ENCODE measurements at regions not wholly inside any gene's neighbourhood (a gene's known extent, or its start where the extent isn't known, plus 50 kb on each side); places are given as distances from the start of the nearest gene placed in this dataset.

DNA sequence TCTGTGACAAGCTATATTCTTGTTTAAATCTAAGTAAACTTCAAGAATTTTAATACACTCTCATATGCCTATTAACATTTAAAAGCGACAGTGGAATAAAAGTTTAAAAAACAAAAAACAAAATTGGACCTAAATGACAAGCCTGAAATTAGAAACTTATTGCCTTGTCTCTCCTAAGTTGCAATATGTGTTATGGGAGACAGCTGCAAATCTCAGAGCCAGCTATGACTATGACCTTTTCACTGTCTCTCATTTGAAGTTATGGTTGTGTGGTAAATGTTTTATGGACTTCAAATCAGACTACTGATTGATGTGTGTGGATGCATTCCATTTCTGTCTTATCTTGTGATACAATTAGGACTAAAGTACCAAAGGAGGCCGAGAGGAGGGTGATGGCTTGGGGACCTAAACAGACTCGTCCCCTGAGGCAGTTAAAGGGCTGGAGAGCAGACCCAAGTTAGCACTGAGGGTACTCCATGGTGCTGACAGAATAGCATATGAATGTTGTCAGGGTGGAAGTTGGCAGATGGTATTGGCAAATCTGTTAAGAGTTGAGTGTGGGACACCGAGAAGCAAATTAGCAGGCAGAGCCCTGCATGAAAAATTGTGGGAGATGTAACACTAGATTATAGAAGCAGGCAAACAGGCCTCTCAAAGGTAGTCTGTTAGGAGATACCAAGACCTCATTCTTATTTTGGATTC, 930.1 kb upstream of the MAN1A1 start:
- FAIRE-seq (no peak), DNase-seq (no peak)
- H3K4me3 ChIP-seq (ENCODE audit: low read length in 3 of 3), result no peak overlapping the region
- no peaks in the 10 kb centered on the region for H3K27me3 ChIP-seq (ENCODE audit: control insufficient read depth, insufficient read depth, low read length)
- intact Hi-C loops (cut with DNase I), result no loop called here
- no peaks in the 10 kb centered on the region for H3K36me3 ChIP-seq (ENCODE audit: control insufficient read depth in 2 of 3, insufficient read depth in 3 of 3, low read length in 3 of 3)
- no peaks in the 10 kb centered on the region for H3K9me3 ChIP-seq (ENCODE audit: control insufficient read depth in 2 of 3, insufficient read depth in 1 of 3, low read length in 3 of 3)
- H3K9ac ChIP-seq (ENCODE audit: low read length in 3 of 3), result no peak overlapping the region
- H3K27ac ChIP-seq (ENCODE audit: low read depth in 2 of 2, low read length in 2 of 2), result no peak overlapping the region
- TF ChIP-seq, protein P1, sequence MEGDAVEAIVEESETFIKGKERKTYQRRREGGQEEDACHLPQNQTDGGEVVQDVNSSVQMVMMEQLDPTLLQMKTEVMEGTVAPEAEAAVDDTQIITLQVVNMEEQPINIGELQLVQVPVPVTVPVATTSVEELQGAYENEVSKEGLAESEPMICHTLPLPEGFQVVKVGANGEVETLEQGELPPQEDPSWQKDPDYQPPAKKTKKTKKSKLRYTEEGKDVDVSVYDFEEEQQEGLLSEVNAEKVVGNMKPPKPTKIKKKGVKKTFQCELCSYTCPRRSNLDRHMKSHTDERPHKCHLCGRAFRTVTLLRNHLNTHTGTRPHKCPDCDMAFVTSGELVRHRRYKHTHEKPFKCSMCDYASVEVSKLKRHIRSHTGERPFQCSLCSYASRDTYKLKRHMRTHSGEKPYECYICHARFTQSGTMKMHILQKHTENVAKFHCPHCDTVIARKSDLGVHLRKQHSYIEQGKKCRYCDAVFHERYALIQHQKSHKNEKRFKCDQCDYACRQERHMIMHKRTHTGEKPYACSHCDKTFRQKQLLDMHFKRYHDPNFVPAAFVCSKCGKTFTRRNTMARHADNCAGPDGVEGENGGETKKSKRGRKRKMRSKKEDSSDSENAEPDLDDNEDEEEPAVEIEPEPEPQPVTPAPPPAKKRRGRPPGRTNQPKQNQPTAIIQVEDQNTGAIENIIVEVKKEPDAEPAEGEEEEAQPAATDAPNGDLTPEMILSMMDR (IDR thresholded peaks at IDR 0.05; ENCODE audit: borderline replicate concordance, extremely low read depth, insufficient read depth), result no peak
- no peaks in the 10 kb centered on the region for H3K4me1 ChIP-seq (ENCODE audit: control insufficient read depth in 2 of 3, insufficient read depth in 2 of 3, low read depth in 1 of 3, low read length in 3 of 3)

GRCh38 chr6:120278689-120279396, 929.3 kb upstream of the MAN1A1 start:
- Histone ChIP-seq H3K4me1 (ENCODE audit: control insufficient read depth in 2 of 3, insufficient read depth in 2 of 3, low read depth in 1 of 3, low read length in 3 of 3) (no peaks in the 10 kb centered on the region), H3K9me3 (ENCODE audit: control insufficient read depth in 2 of 3, insufficient read depth in 1 of 3, low read length in 3 of 3) (no peaks in the 10 kb centered on the region), H3K27me3 (ENCODE audit: control insufficient read depth, insufficient read depth, low read length) (no peaks in the 10 kb centered on the region), H3K27ac (ENCODE audit: low read depth in 2 of 2, low read length in 2 of 2) (no peak overlapping the region), H3K4me3 (ENCODE audit: low read length in 3 of 3) (no peak overlapping the region), H3K9ac (ENCODE audit: low read length in 3 of 3) (no peak overlapping the region), H3K36me3 (ENCODE audit: control insufficient read depth in 2 of 3, insufficient read depth in 3 of 3, low read length in 3 of 3) (no peaks in the 10 kb centered on the region)
- TF ChIP-seq, protein P1 (IDR thresholded peaks at IDR 0.05; ENCODE audit: borderline replicate concordance, extremely low read depth, insufficient read depth), result no peak
- DNase-seq (no peak), FAIRE-seq (no peak)
- intact Hi-C loops (cut with DNase I), result no loop called here

- no peak for FAIRE-seq
- TF ChIP-seq, protein P1 (IDR thresholded peaks at IDR 0.05; ENCODE audit: borderline replicate concordance, extremely low read depth, insufficient read depth), result no peak
- no peaks in the 10 kb centered on the region for H3K36me3 ChIP-seq (ENCODE audit: control insufficient read depth in 2 of 3, insufficient read depth in 3 of 3, low read length in 3 of 3)
- no peaks in the 10 kb centered on the region for H3K27me3 ChIP-seq (ENCODE audit: control insufficient read depth, insufficient read depth, low read length)
- no peak overlapping the region for H3K4me3 ChIP-seq (ENCODE audit: low read length in 3 of 3)
- H3K9ac ChIP-seq (ENCODE audit: low read length in 3 of 3), result no peak overlapping the region
- H3K4me1 ChIP-seq (ENCODE audit: control insufficient read depth in 2 of 3, insufficient read depth in 2 of 3, low read depth in 1 of 3, low read length in 3 of 3), result no peaks in the 10 kb centered on the region
- peaks cover 0 to 10% (median 0%) of the 10 kb centered on the region in 3 donors for H3K9me3 ChIP-seq (ENCODE audit: control insufficient read depth in 2 of 3, insufficient read depth in 1 of 3, low read length in 3 of 3)
- intact Hi-C loops (cut with DNase I), result no loop called here
- no peak overlapping the region for H3K27ac ChIP-seq (ENCODE audit: low read depth in 2 of 2, low read length in 2 of 2)
- DNase-seq, result no peak
These were observed 925.0 kb upstream of the MAN1A1 start for GRCh38 chr6:120274547-120274946.

Data from kidney (tissue), 13 donors.